Immature natural killer cell (primary cell): ENCODE measurements at regions not wholly inside any gene's neighbourhood (a gene's known extent, or its start where the extent isn't known, plus 50 kb on each side); places are given as distances from the start of the nearest gene placed in this dataset.
"Not testable (repeated sequence)": the region's sequence is repeated elsewhere in the genome, so short reads cannot be mapped to it uniquely, and the experiment has no call there.

Source experiments
- DNase-seq, 3 donors: peaks; one replicate each; pipeline ENCODE4 v3.0.0; 2022; ENCODE audit warnings: mixed read lengths in 1 of 3
- H3K27ac Mint-ChIP-seq, 6 donors: one replicate each; pipeline ENCODE4 v1.8.0; 2020; ENCODE audit warnings: mixed read lengths in 6 of 6, mild to moderate bottlenecking in 5 of 6, inconsistent platforms in 4 of 6, moderate library complexity in 3 of 6
- H3K27me3 Mint-ChIP-seq, 3 donors: one replicate each; pipeline ENCODE4 v1.8.0; 2020 to 2021; ENCODE audit warnings: low read depth in 3 of 3, mild to moderate bottlenecking in 3 of 3, mixed read lengths in 3 of 3, moderate library complexity in 3 of 3, inconsistent platforms in 1 of 3
- H3K36me3 Mint-ChIP-seq, 3 donors: one replicate each; pipeline ENCODE4 v1.8.0; 2020; ENCODE audit warnings: mixed read lengths in 3 of 3, inconsistent platforms in 2 of 3, mild to moderate bottlenecking in 2 of 3
- H3K4me1 Mint-ChIP-seq, 2 donors: one replicate each; pipeline ENCODE4 v1.8.0; 2020; ENCODE audit warnings: inconsistent platforms in 2 of 2, mild to moderate bottlenecking in 2 of 2, mixed read lengths in 2 of 2, moderate library complexity in 1 of 2
- H3K4me3 Mint-ChIP-seq, 5 donors: one replicate each; pipeline ENCODE4 v1.8.0; 2020; ENCODE audit warnings: mild to moderate bottlenecking in 5 of 5, mixed read lengths in 5 of 5, inconsistent platforms in 3 of 5, moderate library complexity in 3 of 5
- H3K9me3 Mint-ChIP-seq, 6 donors: one replicate each; pipeline ENCODE4 v1.8.0; 2020; ENCODE audit warnings: mild to moderate bottlenecking in 6 of 6, mixed read lengths in 6 of 6, inconsistent platforms in 4 of 6, moderate library complexity in 3 of 6

- Mint-ChIP-seq H3K27me3 (peaks cover 0 to 4% (median 0%) of the 10 kb centered on the region in 3 donors), H3K9me3 (no peaks in the 10 kb centered on the region), H3K4me1 (peaks cover 16 to 29% of the 10 kb centered on the region in 2 donors), H3K27ac (no peak overlapping the region), H3K4me3 (no peak overlapping the region), H3K36me3 (no peaks in the 10 kb centered on the region)
- DNase-seq = no peak
These were observed 100.9 kb upstream of the SETBP1 start for GRCh38 chr18:44579745-44580144.

- no peaks in the 10 kb centered on the region for H3K9me3 Mint-ChIP-seq
- H3K4me3 Mint-ChIP-seq = no peak overlapping the region
- peaks cover 0 to 4% (median 0%) of the 10 kb centered on the region in 3 donors for H3K27me3 Mint-ChIP-seq
- peaks cover 16 to 27% of the 10 kb centered on the region in 2 donors for H3K4me1 Mint-ChIP-seq
- no peaks in the 10 kb centered on the region for H3K36me3 Mint-ChIP-seq
- no peak for DNase-seq
- no peak overlapping the region for H3K27ac Mint-ChIP-seq
These were observed 100.5 kb upstream of the SETBP1 start for GRCh38 chr18:44580159-44580558.

- peaks cover 15 to 21% of the 10 kb centered on the region in 2 donors for H3K4me1 Mint-ChIP-seq
- DNase-seq, H3K4me3 Mint-ChIP-seq, H3K27ac Mint-ChIP-seq, H3K9me3 Mint-ChIP-seq, H3K36me3 Mint-ChIP-seq, H3K27me3 Mint-ChIP-seq: not testable (repeated sequence)
These were observed 99.9 kb upstream of the SETBP1 start for GRCh38 chr18:44580782-44581181.

- DNase-seq = no peak
- Mint-ChIP-seq H3K9me3 (no peaks in the 10 kb centered on the region), H3K4me3 (no peak overlapping the region), H3K27me3 (peaks cover 0 to 4% (median 0%) of the 10 kb centered on the region in 3 donors), H3K27ac (no peak overlapping the region), H3K36me3 (no peaks in the 10 kb centered on the region), H3K4me1 (peaks cover 8 to 13% of the 10 kb centered on the region in 2 donors)
These were observed 98.2 kb upstream of the SETBP1 start for GRCh38 chr18:44582456-44582855.

- DNase-seq = no peak
- peaks cover 8 to 13% of the 10 kb centered on the region in 2 donors for H3K4me1 Mint-ChIP-seq
- no peak overlapping the region for H3K4me3 Mint-ChIP-seq
- H3K36me3 Mint-ChIP-seq = no peaks in the 10 kb centered on the region
- H3K27me3 Mint-ChIP-seq = peaks cover 0 to 4% (median 0%) of the 10 kb centered on the region in 3 donors
- H3K9me3 Mint-ChIP-seq = no peaks in the 10 kb centered on the region
- H3K27ac Mint-ChIP-seq = no peak overlapping the region
These were observed 95.8 kb upstream of the SETBP1 start for GRCh38 chr18:44584900-44585299.

GRCh38 chr18:44586782-44587524 is 93.7 kb upstream of the SETBP1 start:
- Mint-ChIP-seq H3K4me1 (peaks cover 2 to 6% of the 10 kb centered on the region in 2 donors), H3K9me3 (no peaks in the 10 kb centered on the region), H3K27me3 (peaks cover 0 to 2% (median 0%) of the 10 kb centered on the region in 3 donors), H3K36me3 (no peaks in the 10 kb centered on the region), H3K27ac (no peak overlapping the region), H3K4me3 (no peak overlapping the region)
- DNase-seq = no peak

- no peaks in the 10 kb centered on the region for H3K36me3 Mint-ChIP-seq
- no peaks in the 10 kb centered on the region for H3K4me1 Mint-ChIP-seq
- H3K9me3 Mint-ChIP-seq = no peaks in the 10 kb centered on the region
- no peak for DNase-seq
- H3K27me3 Mint-ChIP-seq = peaks cover 0 to 2% (median 0%) of the 10 kb centered on the region in 3 donors
- no peak overlapping the region for H3K4me3 Mint-ChIP-seq
- no peak overlapping the region for H3K27ac Mint-ChIP-seq
These were observed 92.2 kb upstream of the SETBP1 start for GRCh38 chr18:44588508-44588907.

- peaks cover 0 to 4% (median 0%) of the 10 kb centered on the region in 3 donors for H3K36me3 Mint-ChIP-seq
- H3K9me3 Mint-ChIP-seq = no peaks in the 10 kb centered on the region
- H3K4me1 Mint-ChIP-seq = no peaks in the 10 kb centered on the region
- no peak for DNase-seq
- peaks cover 0 to 3% (median 0%) of the 10 kb centered on the region in 3 donors for H3K27me3 Mint-ChIP-seq
- H3K27ac Mint-ChIP-seq = no peak overlapping the region
- H3K4me3 Mint-ChIP-seq = no peak overlapping the region
These were observed 90.9 kb upstream of the SETBP1 start for GRCh38 chr18:44589693-44590355.

- H3K9me3 Mint-ChIP-seq = no peaks in the 10 kb centered on the region
These were observed 89.6 kb upstream of the SETBP1 start for GRCh38 chr18:44590956-44591670.

GRCh38 chr18:44592639-44593038 is 88.0 kb upstream of the SETBP1 start:
- H3K4me3 Mint-ChIP-seq = no peak overlapping the region
- no peak overlapping the region for H3K27ac Mint-ChIP-seq
- peaks cover 9 to 10% of the 10 kb centered on the region in 2 donors for H3K4me1 Mint-ChIP-seq
- peaks cover 0 to 5% (median 0%) of the 10 kb centered on the region in 3 donors for H3K27me3 Mint-ChIP-seq
- no peaks in the 10 kb centered on the region for H3K9me3 Mint-ChIP-seq
- no peak for DNase-seq
- peaks cover 0 to 4% (median 0%) of the 10 kb centered on the region in 3 donors for H3K36me3 Mint-ChIP-seq

More at GRCh38 chr18:44590956-44591670, 89.6 kb upstream of the SETBP1 start:
- H3K36me3 Mint-ChIP-seq = peaks cover 0 to 4% (median 0%) of the 10 kb centered on the region in 3 donors
- no peak overlapping the region for H3K4me3 Mint-ChIP-seq
- H3K27ac Mint-ChIP-seq = no peak overlapping the region
- H3K4me1 Mint-ChIP-seq = no peaks in the 10 kb centered on the region
- DNase-seq = no peak
- H3K27me3 Mint-ChIP-seq = peaks cover 0 to 5% (median 0%) of the 10 kb centered on the region in 3 donors

- no peak overlapping the region for H3K4me3 Mint-ChIP-seq
- no peak overlapping the region for H3K27ac Mint-ChIP-seq
- no peak for DNase-seq
- no peaks in the 10 kb centered on the region for H3K9me3 Mint-ChIP-seq
- H3K27me3 Mint-ChIP-seq = peaks cover 0 to 8% (median 0%) of the 10 kb centered on the region in 3 donors
- peaks cover 0 to 5% (median 0%) of the 10 kb centered on the region in 3 donors for H3K36me3 Mint-ChIP-seq
- peaks cover 9 to 10% of the 10 kb centered on the region in 2 donors for H3K4me1 Mint-ChIP-seq
These were observed 85.8 kb upstream of the SETBP1 start for GRCh38 chr18:44594799-44595467.

- H3K36me3 Mint-ChIP-seq = peaks cover 0 to 11% (median 0%) of the 10 kb centered on the region in 3 donors
- no peak overlapping the region for H3K4me3 Mint-ChIP-seq
- H3K4me1 Mint-ChIP-seq = peaks cover 9 to 10% of the 10 kb centered on the region in 2 donors
- H3K9me3 Mint-ChIP-seq = no peaks in the 10 kb centered on the region
- peaks cover 0 to 7% (median 0%) of the 10 kb centered on the region in 3 donors for H3K27me3 Mint-ChIP-seq
- DNase-seq = no peak
- H3K27ac Mint-ChIP-seq = no peak overlapping the region
These were observed 82.9 kb upstream of the SETBP1 start for GRCh38 chr18:44597797-44598196.

- no peak overlapping the region for H3K27ac Mint-ChIP-seq
- H3K36me3 Mint-ChIP-seq = peaks cover 0 to 13% (median 0%) of the 10 kb centered on the region in 3 donors
- H3K4me1 Mint-ChIP-seq = peaks cover 9 to 10% of the 10 kb centered on the region in 2 donors
- H3K27me3 Mint-ChIP-seq = peaks cover 0 to 7% (median 0%) of the 10 kb centered on the region in 3 donors
- no peak for DNase-seq
- no peak overlapping the region for H3K4me3 Mint-ChIP-seq
- H3K9me3 Mint-ChIP-seq = no peaks in the 10 kb centered on the region
These were observed 82.2 kb upstream of the SETBP1 start for GRCh38 chr18:44598514-44598913.
